DMS 273 (cell line): ENCODE measurements at regions not wholly inside any gene's neighbourhood (a gene's known extent, or its start where the extent isn't known, plus 50 kb on each side); places are given as distances from the start of the nearest gene placed in this dataset.

Experiments
- DNase-seq: peaks from one replicate; lab custom pipeline; 2025; ENCODE audit not compliant: unreplicated experiment; lab: John Stamatoyannopoulos, UW

GRCh38 chr7:21356616-21357015 is 71.3 kb upstream of the SP4 start:
- no peak for DNase-seq

DNA sequence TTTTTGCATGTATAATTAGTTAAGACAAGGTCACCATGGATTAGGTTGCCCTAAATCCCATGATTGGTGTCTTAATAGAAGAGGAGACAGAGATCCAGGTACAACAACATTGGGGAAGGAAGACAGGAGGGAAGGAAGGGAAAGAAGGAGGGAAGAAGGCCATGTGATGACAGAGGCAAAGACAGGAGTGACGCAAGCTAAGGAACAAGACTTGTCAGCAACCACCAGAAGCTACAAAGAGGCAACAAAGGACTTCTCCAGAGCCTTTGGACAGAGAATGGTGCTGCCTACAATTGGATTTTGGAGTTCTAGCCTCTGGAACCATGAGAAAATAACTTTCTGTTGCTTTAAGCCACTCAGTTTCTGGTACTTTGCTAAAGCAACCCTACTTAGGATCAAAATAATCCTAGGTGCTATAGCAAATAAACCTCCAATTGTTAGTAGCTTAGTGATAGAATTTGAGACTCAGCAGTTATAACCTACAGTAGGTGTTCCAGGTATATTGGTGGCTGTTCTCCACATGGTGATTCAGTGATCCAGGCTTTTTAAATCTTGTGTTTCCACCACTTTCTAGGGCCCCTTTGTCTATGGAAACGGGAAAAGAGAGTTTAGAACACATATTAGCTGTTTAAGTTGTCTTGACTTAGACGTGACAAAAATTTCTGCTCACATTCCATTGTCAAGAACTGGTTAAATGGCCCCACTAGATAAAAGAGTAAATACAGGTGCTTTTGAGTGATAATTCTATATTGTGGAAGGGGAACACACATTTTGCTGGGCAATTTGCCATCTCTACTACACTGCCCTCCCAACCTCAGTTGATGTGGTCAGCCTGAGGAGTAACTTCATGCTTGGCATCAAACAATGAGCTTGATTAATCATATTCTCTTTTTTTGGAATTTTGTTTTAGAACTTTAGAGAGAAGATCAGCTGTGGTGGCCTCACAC is 70.5 kb upstream of the SP4 start:
- DNase-seq, result no peak

GRCh38 chr7:21358648-21359047 is 69.2 kb upstream of the SP4 start:
- no peak for DNase-seq

GRCh38 chr7:21359163-21359562 is 68.7 kb upstream of the SP4 start:
- no peak for DNase-seq

- DNase-seq, result no peak
Observed at GRCh38 chr7:21361413-21362125, 66.3 kb upstream of the SP4 start.

DNA sequence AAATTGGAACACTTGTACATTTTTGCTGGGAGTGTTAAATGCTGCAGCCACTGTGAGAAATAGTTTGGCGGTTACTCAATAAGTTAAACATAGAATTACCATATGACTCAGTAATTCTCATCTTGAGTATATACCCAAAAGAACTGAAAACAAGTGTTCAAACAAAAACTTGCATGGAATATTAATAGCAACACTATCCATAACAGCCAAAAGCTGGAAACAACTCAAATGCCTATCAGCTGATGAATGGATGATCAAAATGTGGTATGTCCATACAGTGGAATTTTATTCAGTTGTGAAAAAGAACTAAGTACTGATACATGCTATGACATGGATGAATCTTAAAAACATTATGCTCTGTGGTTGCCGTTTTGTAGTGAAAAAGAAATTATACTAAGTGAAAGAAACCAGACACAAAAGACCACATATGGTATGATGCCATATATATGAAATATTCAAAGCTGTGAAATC is 63.0 kb upstream of the SP4 start:
- no peak for DNase-seq

DNA sequence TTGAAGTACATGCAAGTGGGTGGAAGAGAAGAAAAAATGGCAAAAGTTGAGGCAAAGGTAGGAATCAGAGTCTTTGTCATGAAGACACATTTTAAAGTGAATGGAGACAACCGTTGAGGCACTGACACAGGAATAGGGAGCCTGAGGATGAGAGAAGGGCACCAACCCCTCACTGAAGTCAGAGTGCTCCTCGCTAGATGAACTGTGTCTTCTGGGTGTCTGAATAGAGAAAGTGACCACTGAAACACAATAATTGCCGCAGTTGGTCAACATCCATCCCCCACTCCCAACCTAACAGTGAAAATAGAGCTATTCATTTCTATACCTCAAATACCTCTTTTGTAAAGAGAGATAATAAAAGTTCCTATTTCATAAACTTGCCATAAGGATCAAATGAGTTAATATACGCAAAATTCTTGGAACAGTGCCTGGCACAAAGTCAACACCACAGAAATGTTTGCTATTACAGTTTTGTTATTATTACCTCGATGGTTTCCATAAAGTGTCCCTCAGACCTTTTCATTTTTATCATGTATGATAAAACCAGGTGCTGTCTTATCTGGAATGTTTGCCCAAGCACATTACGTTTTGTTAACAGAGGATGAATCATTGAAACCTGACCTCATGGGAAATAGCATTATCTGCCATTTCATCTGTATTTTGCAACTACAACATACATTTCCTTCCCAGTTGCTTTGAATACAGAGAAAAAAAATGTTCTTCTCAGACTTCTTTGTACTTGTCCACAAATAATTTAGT is 61.8 kb upstream of the SP4 start:
- no peak for DNase-seq

DNA sequence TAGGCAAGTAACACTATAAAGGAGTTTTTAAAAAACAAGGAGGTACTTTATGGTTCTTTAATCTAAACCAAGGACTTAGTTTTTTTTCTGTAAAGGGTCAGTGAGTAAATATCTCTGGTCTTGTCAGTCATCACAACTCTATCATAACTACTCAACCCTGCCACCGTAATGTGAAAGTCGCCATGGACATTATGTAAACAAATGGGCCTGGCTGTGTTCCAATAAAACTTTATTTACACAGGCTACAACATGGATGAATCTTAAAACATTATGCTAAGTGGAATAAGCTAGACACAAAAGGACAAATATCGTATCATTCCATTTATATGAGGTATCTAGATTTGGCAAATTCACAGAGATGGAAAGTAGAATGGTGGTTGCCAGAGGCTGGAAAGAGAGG is 60.8 kb upstream of the SP4 start:
- no peak for DNase-seq

DNA sequence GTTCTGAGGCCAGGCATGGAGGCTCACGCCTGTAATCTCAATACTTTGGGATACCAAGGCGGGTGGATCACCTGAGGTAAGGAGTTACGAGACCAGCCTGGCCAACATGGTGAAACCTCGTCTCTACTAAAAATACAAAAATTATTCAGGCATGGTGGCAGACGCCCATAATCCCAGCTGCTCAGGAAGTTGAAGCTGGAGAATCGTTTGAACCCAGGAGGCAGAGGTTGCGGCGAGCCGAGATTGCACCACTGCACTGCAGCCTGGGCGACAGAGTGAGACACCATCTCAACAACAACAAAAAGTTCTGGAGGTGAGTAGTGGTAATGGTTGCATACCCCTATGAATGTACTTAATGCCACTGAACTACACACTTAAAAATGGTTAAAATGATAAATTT is 60.3 kb upstream of the SP4 start:
- no peak for DNase-seq

GRCh38 chr7:21368317-21368716 is 59.6 kb upstream of the SP4 start:
- no peak for DNase-seq

GRCh38 chr7:21370283-21370982 is 57.5 kb upstream of the SP4 start:
- no peak for DNase-seq

- DNase-seq, result no peak
Observed at GRCh38 chr7:21371360-21371759, 56.5 kb upstream of the SP4 start.

DNA sequence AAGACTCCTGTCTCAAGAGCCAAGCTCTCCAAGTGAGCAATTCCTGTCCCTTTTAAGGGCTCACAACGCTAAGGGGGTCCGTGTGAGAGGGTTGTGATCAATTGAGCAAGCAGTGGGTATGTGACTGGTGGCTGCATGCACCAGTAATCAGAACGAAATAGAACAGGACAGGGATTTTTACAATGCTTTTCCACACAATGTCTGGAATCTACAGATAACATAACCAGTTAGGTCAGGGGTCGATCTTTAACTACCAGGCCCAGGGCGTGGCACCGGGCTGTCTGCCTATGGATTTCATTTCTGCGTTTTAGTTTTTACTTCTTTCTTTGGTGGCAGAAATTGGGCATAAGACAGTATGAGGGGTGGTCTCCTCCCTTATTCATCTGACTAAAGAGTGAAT is 54.9 kb upstream of the SP4 start:
- no peak for DNase-seq

DNA sequence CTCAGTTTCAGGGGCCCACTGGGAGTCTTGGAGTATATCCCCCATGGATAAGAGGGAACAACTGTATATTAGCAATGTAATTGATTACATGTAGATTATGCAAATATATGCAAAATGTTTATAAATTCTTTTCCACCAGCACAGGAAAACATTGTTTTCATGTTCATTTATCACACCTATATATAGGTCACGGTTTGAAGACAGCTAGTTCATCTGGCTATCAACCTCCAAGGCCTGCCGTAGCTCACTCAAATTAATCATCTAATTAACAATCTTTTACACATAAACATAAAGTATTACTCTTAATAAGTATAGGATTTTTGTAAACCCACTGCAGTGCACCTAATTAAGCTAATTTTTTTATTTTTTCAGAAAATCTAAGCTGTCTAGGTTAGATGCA is 53.7 kb upstream of the SP4 start:
- DNase-seq, result no peak

DNA sequence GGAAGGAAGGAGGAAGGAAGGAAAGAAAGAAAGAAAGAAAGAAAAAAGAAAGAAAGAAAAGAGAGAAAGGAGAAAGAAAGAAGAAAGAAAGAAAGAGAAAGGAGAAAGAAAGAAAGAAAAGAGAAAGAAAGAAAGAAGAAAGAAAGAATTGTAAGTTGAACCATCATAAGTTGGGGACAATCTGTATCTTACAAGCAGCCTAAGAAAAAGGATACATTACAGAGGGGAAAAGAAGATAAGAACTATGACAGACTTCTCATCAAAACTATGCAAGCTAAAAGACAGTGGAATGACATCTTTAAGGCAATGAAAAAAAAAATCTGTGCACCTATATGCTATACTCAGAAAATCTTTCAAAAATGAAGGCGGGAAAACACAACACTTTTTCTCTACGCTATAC is 50.3 kb upstream of the SP4 start:
- no peak for DNase-seq
